SK-N-SH (cell line): ENCODE measurements at regions not wholly inside any gene's neighbourhood (a gene's known extent, or its start where the extent isn't known, plus 50 kb on each side); places are given as distances from the start of the nearest gene placed in this dataset.

Experiments used
- CTCF ChIA-PET: fragments of 300-600, 350-600 bp; formaldehyde crosslinking; extraction: SDS; loops from one replicate; lab custom pipeline; 2021; lab: Yijun Ruan, JAX
- POLR2A ChIA-PET: fragments of 350-600 bp; sonication (Branson Sonifier 250); formaldehyde crosslinking; extraction: SDS; loops from one replicate; lab custom pipeline; 2020; ENCODE audit warnings: antibody characterized with exemption, inconsistent platforms; lab: Yijun Ruan, JAX
- DNase-seq: peaks from one replicate; pipeline ENCODE4 v3.0.0; 2012
- H2AFZ ChIP-seq: fragments of 200-600 bp; sonication (generic); 2 replicates; pipeline ENCODE4 v1.8.1; 2016; ENCODE audit warnings: antibody characterized with exemption, mild to moderate bottlenecking, low read depth
- H3F3A ChIP-seq: fragments of 200-600 bp; sonication (generic); replicated peaks from 2 replicates; pipeline ENCODE3; 2016; ENCODE audit warnings: antibody characterized with exemption, mild to moderate bottlenecking; ENCODE audit not compliant: insufficient read depth
- H3K27ac ChIP-seq, 2 experiments: fragments of 200-500 bp in 1 of 2; fragments of 200-600 bp in 1 of 2; sonication (Bioruptor generic) in 1 of 2; sonication (generic), shearing (Covaris generic) in 1 of 2; 2 replicates each; pipeline versions ENCODE4 v1.5.1 to v1.6.1; 2014 to 2016; ENCODE audit warnings: low read depth in 2 of 2, inconsistent platforms in 1 of 2, low read length in 1 of 2, mild to moderate bottlenecking in 1 of 2, mixed read lengths in 1 of 2
- H3K27me3 ChIP-seq: fragments of 200-600 bp; sonication (generic), shearing (Covaris generic); 2 replicates; pipeline ENCODE4 v1.6.1; 2016; ENCODE audit warnings: mixed run types; ENCODE audit not compliant: insufficient read depth
- H3K36me3 ChIP-seq, 2 experiments: fragments of 200-500 bp in 1 of 2; fragments of 200-600 bp in 1 of 2; sonication (Bioruptor generic) in 1 of 2; sonication (generic) in 1 of 2; replicated peaks in 1 of 2; 2 replicates each; pipeline versions ENCODE3 to v1.5.1; 2014 to 2016; ENCODE audit warnings: low read length in 1 of 2, mild to moderate bottlenecking in 1 of 2; ENCODE audit not compliant: insufficient read depth in 2 of 2, control insufficient read depth in 1 of 2
- H3K4me1 ChIP-seq, 2 experiments: fragments of 200-500 bp in 1 of 2; fragments of 200-600 bp in 1 of 2; sonication (Bioruptor generic) in 1 of 2; sonication (generic), shearing (Covaris generic) in 1 of 2; 2 replicates each; pipeline versions ENCODE4 v1.5.1 to v1.6.1; 2014 to 2016; ENCODE audit warnings: low read depth in 1 of 2, low read length in 1 of 2, mixed run types in 1 of 2; ENCODE audit not compliant: insufficient read depth in 2 of 2, control insufficient read depth in 1 of 2
- H3K4me2 ChIP-seq: fragments of 200-600 bp; sonication (generic), shearing (Covaris generic); 2 replicates; pipeline ENCODE4 v1.6.1; 2017; ENCODE audit warnings: mixed run types
- H3K4me3 ChIP-seq, 2 experiments: fragments of 200-500 bp in 1 of 2; fragments of 200-600 bp in 1 of 2; sonication (Bioruptor generic) in 1 of 2; sonication (generic), shearing (Covaris generic) in 1 of 2; 2 replicates each; pipeline versions ENCODE4 v1.5.1 to v1.8.1; 2014 to 2016; ENCODE audit warnings: low read depth in 2 of 2, inconsistent platforms in 1 of 2, low read length in 1 of 2, mild to moderate bottlenecking in 1 of 2, mixed read lengths in 1 of 2, moderate library complexity in 1 of 2
- H3K79me2 ChIP-seq: fragments of 200-600 bp; sonication (generic); 2 replicates; pipeline ENCODE4 v1.8.1; 2017; ENCODE audit warnings: mild to moderate bottlenecking; ENCODE audit not compliant: insufficient read depth
- H3K9ac ChIP-seq: fragments of 200-600 bp; sonication (generic); 2 replicates; pipeline ENCODE4 v1.6.1; 2017; ENCODE audit warnings: mixed run types
- H3K9me2 ChIP-seq: fragments of 200-600 bp; sonication (generic); 2 replicates; pipeline ENCODE4 v1.6.1; 2017; ENCODE audit warnings: mixed run types
- H3K9me3 ChIP-seq: fragments of 200-600 bp; sonication (generic); 2 replicates; pipeline ENCODE4 v1.6.1; 2017; ENCODE audit warnings: mixed run types, mild to moderate bottlenecking, moderate library complexity
- H4K20me1 ChIP-seq: fragments of 200-600 bp; sonication (generic); 2 replicates; pipeline ENCODE4 v1.6.1; 2017; ENCODE audit warnings: mild to moderate bottlenecking, mixed run types; ENCODE audit not compliant: insufficient read depth
- CHD2 ChIP-seq: fragments of 150-350 bp; IDR thresholded peaks from 2 replicates; pipeline ENCODE4 v1.6.1; 2018; ENCODE audit warnings: low read length; ENCODE audit not compliant: partially characterized antibody
- ELF1 ChIP-seq: IDR thresholded peaks from 2 replicates; pipeline ENCODE4 v1.4.0; 2012
- GABPA ChIP-seq: IDR thresholded peaks from 2 replicates; pipeline ENCODE4 v1.4.0; 2012; ENCODE audit warnings: low read depth, mild to moderate bottlenecking
- GATA2 ChIP-seq: sonication (generic); formaldehyde crosslinking; IDR thresholded peaks from 2 replicates; pipeline ENCODE4 v1.5.0; 2020; ENCODE audit warnings: mild to moderate bottlenecking, missing genetic modification reagents
- MEF2A ChIP-seq: IDR thresholded peaks from 2 replicates; pipeline ENCODE4 v1.4.0; 2012; ENCODE audit warnings: low read depth, borderline replicate concordance
- NFIC ChIP-seq: IDR thresholded peaks from 2 replicates; pipeline ENCODE4 v1.4.0; 2012; ENCODE audit warnings: borderline replicate concordance
- RAD21 ChIP-seq: IDR thresholded peaks from 2 replicates; pipeline ENCODE4 v1.6.1; 2012; ENCODE audit warnings: mild to moderate bottlenecking, low read length
- RCOR1 ChIP-seq: fragments of 150-350 bp; IDR thresholded peaks from 2 replicates; pipeline ENCODE4 v1.6.1; 2017; ENCODE audit warnings: antibody characterized with exemption, low read length
- RXRA ChIP-seq: IDR thresholded peaks from 2 replicates; pipeline ENCODE4 v1.4.0; 2012; ENCODE audit warnings: low read depth, mild to moderate bottlenecking, borderline replicate concordance
- SMC3 ChIP-seq: IDR thresholded peaks from 2 replicates; pipeline ENCODE4 v1.6.1; 2012; ENCODE audit warnings: low read depth, low read length, improper control_type of control experiment
- TEAD4 ChIP-seq: IDR thresholded peaks from 2 replicates; pipeline ENCODE4 v1.4.0; 2012; ENCODE audit warnings: mild to moderate bottlenecking, borderline replicate concordance; ENCODE audit not compliant: insufficient read depth
- TF ChIP-seq, protein P1 (sequence below): IDR thresholded peaks from 2 replicates; pipeline ENCODE4 v1.4.0; 2012; ENCODE audit warnings: low read depth
- TF ChIP-seq, protein P2 (sequence below): fragments of 150-350 bp; IDR thresholded peaks from 2 replicates; pipeline ENCODE4 v1.6.1; 2017; ENCODE audit warnings: antibody characterized with exemption, low read length, low read depth, borderline replicate concordance
- TF ChIP-seq, protein P3 (sequence below): IDR thresholded peaks from 2 replicates; pipeline ENCODE4 v1.4.0; 2012; ENCODE audit warnings: low read depth, borderline replicate concordance

DNA sequence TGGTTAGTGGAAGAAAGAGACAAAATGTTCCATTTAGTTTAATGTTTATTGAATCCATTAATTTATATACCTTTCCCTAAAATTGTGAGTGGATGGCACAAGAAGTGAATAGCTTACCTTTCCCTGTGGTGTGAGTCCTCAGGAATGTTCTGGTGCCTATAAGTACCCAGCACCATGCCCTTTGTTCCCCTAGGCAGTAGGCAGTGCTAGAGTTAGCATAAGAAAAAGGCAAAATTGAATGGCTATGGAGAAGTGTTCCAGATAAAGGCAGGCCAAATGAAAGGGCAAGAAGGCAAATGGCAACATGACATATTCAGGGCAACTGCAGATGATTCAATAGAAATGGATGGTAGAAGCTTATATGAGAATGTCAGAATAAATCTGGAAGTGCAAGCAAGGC, 370.8 kb upstream of the PTGER4 start:
- Histone ChIP-seq H3K36me3 (no peaks in the 10 kb centered on the region), H3K9me2 (no peaks in the 10 kb centered on the region), H3K79me2 (no peaks in the 10 kb centered on the region), H3K9ac (no peak overlapping the region), H3K27ac (no peak overlapping the region), H3K4me3 (no peak overlapping the region), H3K27me3 (no peaks in the 10 kb centered on the region), H3K9me3 (no peaks in the 10 kb centered on the region), H3K4me1 (no peaks in the 10 kb centered on the region), H3F3A (no peaks in the 10 kb centered on the region), H4K20me1 (no peaks in the 10 kb centered on the region), H3K4me2 (no peak overlapping the region), H2AFZ (no peak overlapping the region)
- CTCF ChIA-PET, result no interaction called here
- TF ChIP-seq MEF2A (no peak), SMC3 (no peak), GABPA (no peak), ELF1 (no peak), RCOR1 (no peak), TEAD4 (no peak), NFIC (no peak)
- TF ChIP-seq, protein P1, sequence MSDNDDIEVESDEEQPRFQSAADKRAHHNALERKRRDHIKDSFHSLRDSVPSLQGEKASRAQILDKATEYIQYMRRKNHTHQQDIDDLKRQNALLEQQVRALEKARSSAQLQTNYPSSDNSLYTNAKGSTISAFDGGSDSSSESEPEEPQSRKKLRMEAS, result no peak
- TF ChIP-seq, protein P2, sequence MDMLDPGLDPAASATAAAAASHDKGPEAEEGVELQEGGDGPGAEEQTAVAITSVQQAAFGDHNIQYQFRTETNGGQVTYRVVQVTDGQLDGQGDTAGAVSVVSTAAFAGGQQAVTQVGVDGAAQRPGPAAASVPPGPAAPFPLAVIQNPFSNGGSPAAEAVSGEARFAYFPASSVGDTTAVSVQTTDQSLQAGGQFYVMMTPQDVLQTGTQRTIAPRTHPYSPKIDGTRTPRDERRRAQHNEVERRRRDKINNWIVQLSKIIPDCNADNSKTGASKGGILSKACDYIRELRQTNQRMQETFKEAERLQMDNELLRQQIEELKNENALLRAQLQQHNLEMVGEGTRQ, result no peak
- DNase-seq, result no peak
- POLR2A ChIA-PET, result no interaction called here

DNA sequence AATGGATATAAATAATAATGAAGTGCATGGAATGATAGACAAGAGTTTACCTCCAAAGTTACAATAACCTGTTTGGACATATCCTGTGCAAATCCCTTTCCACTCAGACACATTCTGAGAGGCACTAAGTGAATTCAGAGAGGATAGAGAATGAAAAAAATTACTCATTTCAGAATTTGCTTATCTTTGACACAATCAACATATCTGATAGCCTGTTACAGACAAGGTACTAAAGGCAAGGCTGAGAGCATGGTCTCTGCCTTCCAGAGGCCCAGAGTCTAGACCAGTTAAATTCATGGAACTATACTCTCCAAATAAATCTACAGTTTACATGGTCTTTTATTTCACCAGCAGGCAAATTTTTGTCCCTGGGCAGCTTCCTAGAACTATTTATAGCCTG, 371.8 kb upstream of the PTGER4 start:
- Histone ChIP-seq H3K79me2 (no peaks in the 10 kb centered on the region), H2AFZ (no peak overlapping the region), H3K27me3 (no peaks in the 10 kb centered on the region), H3K9me3 (no peaks in the 10 kb centered on the region), H3K27ac (no peak overlapping the region), H3K9me2 (no peaks in the 10 kb centered on the region), H3K4me3 (no peak overlapping the region), H4K20me1 (no peaks in the 10 kb centered on the region), H3K9ac (no peak overlapping the region), H3K4me1 (no peaks in the 10 kb centered on the region), H3K36me3 (no peaks in the 10 kb centered on the region), H3K4me2 (no peak overlapping the region), H3F3A (no peaks in the 10 kb centered on the region)
- no peak for DNase-seq
- ChIA-PET POLR2A (no interaction called here), CTCF (no interaction called here)
- no peak for TF ChIP-seq RCOR1
- TF ChIP-seq, protein P3, sequence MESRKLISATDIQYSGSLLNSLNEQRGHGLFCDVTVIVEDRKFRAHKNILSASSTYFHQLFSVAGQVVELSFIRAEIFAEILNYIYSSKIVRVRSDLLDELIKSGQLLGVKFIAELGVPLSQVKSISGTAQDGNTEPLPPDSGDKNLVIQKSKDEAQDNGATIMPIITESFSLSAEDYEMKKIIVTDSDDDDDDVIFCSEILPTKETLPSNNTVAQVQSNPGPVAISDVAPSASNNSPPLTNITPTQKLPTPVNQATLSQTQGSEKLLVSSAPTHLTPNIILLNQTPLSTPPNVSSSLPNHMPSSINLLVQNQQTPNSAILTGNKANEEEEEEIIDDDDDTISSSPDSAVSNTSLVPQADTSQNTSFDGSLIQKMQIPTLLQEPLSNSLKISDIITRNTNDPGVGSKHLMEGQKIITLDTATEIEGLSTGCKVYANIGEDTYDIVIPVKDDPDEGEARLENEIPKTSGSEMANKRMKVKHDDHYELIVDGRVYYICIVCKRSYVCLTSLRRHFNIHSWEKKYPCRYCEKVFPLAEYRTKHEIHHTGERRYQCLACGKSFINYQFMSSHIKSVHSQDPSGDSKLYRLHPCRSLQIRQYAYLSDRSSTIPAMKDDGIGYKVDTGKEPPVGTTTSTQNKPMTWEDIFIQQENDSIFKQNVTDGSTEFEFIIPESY, result no peak
- TF ChIP-seq, protein P2, result no peak
- no peak for TF ChIP-seq GATA2 (CRISPR knock-in tag)
- TF ChIP-seq CHD2, result no peak
- no peak for TF ChIP-seq GABPA
- no peak for TF ChIP-seq RXRA
- TF ChIP-seq RAD21, result no peak
- TF ChIP-seq NFIC, result no peak
